GM12875 (cell line): ENCODE measurements at regions not wholly inside any gene's neighbourhood (a gene's known extent, or its start where the extent isn't known, plus 50 kb on each side); places are given as distances from the start of the nearest gene placed in this dataset.

ENCODE experiments used
- H3K4me3 ChIP-seq: one replicate; pipeline ENCODE4 v1.5.1; 2011; ENCODE audit warnings: low read depth, low read length, control low read depth
- TF ChIP-seq, protein P1 (sequence below): IDR thresholded peaks from 2 replicates; pipeline ENCODE4 v1.5.1; 2011; ENCODE audit warnings: low read depth, mild to moderate bottlenecking, control low read depth, inconsistent platforms, low read length, moderate library complexity, borderline replicate concordance; ENCODE audit not compliant: insufficient read depth

DNA sequence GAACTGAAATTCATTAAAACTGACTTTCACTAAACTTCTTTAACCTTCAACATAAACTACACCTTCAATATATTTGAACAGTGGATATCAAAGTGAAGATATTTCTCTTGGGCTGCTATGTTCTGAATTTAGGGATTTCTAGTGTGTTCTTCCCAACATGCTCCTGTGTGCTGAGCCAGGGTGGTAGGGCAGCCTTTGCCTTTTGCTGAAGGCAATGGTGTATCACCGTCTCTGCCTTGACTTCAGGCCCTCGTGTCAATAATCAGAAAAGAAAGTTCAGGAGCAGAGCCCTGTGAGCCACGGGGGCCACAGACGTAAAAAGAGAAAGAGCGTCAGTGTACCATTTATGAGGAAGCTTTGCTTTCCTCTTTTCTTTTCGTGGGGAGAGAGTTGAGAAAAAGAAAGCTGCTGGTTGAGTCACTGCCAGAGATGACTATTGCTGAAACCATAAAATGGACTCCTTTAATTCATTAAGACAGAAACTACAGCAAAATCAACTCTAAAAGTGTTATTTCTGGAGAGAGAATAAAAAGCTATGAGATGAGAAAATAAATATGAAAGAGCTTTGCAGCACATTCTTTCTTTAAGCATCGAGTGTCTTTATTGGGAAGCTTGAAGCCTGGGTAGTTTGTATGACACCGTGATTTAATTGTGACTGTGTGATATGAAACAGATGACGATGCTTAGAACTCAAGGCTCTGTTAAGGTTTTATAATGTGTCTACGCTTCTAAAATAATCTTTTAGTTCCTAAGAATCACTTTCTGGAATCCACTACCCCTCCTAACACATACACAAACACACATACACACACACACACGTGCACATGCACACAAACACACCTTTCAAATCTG, 271.8 kb upstream of the MTNR1B start:
- no peak overlapping the region for H3K4me3 ChIP-seq
- TF ChIP-seq, protein P1, sequence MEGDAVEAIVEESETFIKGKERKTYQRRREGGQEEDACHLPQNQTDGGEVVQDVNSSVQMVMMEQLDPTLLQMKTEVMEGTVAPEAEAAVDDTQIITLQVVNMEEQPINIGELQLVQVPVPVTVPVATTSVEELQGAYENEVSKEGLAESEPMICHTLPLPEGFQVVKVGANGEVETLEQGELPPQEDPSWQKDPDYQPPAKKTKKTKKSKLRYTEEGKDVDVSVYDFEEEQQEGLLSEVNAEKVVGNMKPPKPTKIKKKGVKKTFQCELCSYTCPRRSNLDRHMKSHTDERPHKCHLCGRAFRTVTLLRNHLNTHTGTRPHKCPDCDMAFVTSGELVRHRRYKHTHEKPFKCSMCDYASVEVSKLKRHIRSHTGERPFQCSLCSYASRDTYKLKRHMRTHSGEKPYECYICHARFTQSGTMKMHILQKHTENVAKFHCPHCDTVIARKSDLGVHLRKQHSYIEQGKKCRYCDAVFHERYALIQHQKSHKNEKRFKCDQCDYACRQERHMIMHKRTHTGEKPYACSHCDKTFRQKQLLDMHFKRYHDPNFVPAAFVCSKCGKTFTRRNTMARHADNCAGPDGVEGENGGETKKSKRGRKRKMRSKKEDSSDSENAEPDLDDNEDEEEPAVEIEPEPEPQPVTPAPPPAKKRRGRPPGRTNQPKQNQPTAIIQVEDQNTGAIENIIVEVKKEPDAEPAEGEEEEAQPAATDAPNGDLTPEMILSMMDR, result no peak

DNA sequence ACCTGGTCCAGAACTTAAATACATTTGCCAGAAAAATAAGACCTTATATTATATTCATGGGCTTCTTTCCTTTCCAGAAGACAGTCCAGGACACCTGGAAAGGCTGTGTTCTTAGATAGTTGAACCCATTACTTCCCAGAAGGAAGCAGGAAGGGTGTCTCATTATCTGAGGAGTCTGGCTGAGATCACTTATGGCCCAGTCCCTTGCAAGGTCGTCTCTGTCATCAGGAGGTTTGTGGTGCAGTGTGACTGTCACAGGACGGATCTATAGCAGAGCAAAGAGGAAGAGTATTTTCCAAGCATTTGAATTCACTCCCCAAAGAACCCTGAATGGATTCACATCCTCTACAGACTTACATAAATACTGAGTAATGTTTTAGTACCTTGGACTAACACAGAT, 270.7 kb upstream of the MTNR1B start:
- TF ChIP-seq, protein P1, result no peak
- no peak overlapping the region for H3K4me3 ChIP-seq

DNA sequence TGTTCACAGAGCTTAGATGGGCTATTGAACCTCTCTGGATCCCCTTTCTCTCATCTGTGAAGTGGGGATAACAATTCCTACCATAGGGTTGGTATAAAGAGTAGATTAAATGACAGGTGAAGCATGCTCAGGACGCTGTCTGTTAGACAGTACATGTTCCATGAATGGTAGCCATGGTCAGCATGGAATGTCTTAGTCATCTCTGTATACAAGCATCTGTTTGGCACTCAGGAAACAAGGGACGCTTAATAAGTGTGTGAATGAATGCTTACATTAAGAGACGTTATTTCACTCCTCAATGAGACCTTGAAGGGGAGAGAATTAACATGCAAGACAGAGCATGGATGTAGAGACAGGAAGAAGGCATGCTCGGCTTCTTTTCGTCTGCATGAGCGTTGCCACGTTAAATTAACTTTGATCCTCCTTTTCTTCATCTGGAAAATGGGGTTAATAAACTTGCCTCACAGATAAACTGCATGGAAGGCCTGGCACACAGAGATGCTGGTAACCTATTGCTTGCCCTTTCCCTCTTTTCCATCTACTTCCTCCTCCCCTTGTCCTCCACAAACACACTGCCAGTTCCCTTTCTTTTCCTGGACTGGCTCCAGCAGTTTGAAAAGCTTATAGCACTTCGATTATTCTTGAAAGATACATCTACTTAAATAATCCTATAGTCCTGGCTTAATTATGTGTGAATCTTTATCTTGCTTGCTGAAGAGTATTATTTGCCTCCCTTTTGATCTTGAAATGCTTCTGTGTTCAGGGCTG, 267.2 kb upstream of the MTNR1B start:
- TF ChIP-seq, protein P1, result no peak
- no peak overlapping the region for H3K4me3 ChIP-seq

DNA sequence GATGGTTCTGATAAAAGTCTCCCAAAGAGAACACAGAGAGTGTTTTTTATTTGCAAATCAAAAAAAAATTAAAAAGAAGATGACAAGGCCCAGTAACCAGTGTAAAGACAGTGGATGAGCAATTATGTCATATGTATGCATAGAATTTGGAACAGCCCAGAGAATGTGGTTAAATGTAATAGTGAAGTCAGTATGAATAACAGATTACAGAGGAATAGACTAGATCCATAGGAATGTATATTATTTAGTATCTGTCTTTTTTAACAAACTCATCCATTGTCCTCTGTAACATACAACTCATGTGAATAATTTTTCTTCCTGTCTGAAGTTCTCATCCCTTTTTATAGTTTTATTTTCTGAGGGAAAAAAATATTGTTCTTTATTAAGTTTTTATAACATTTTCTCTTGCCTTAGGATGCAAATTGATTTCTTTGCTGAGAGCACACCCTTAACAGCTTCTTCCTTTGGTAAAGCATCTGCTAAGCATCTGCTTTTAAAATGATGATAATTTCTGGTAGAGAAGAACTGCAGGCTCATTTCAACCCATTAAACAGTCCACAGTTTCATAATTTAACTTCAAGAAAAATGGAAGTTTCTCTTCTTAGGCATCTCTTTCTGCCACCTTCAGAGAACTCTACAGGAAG, 266.5 kb upstream of the MTNR1B start:
- H3K4me3 ChIP-seq, result no peak overlapping the region
- TF ChIP-seq, protein P1, result no peak

DNA sequence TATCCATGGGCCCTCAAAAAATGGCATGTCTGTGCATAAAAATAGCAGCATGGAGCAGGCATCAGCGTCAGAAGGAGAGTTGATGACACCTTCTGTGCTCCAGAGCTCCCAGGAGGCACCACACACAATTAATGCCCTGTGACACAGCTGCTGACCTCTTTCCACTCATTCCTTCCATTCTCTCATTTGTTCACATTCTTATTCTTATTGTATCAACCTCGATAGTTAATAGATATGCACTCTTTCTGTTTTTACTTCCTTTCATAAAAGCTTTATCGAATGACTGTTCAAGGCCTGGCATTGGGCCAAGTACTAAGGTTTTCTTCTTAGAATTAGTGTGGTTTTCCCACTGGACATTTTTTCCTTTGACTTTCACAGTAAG, 266.0 kb upstream of the MTNR1B start:
- TF ChIP-seq, protein P1, result no peak

DNA sequence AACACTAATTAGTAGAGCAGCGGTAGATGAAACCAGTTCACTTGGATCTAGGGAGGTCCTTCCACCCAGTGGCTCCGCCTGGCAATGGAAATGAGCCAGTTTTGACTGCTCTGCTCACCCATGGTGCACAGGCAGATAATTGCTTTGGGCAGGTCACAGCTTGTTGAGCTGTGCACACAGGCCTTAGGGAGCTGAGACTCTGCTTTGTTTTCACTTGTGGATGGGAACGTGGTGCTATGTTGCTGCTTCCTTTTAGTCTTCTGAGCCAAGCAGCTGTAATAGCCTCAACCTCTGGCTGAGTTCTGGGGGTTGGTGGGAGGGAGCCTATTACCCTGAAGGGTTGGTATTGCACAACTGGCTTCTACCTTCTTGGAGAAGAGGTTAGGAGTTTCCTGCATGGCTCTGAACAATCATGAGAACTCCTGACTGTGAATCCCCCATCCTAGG, 262.3 kb upstream of the MTNR1B start:
- H3K4me3 ChIP-seq, result no peak overlapping the region
- TF ChIP-seq, protein P1, result no peak

More for the DNA sequence above, 266.0 kb upstream of the MTNR1B start:
- H3K4me3 ChIP-seq, result no peak overlapping the region
